Ovary (tissue), 3 donors: ENCODE measurements at regions not wholly inside any gene's neighbourhood (a gene's known extent, or its start where the extent isn't known, plus 50 kb on each side); places are given as distances from the start of the nearest gene placed in this dataset.

ENCODE experiments used
- CTCF ChIP-seq, 3 donors: fragments of 450-650 bp in 2 of 3; fragments of 200-600 bp in 1 of 3; IDR thresholded peaks; one replicate each; pipeline versions ENCODE4 v1.5.1 to v1.8.0; 2016 to 2022; ENCODE audit warnings: antibody characterized with exemption in 3 of 3, mild to moderate bottlenecking in 1 of 3
- EP300 ChIP-seq: sonication (generic); formaldehyde crosslinking; IDR thresholded peaks from one replicate; pipeline ENCODE4 v1.6.1; 2017; ENCODE audit warnings: antibody characterized with exemption
- POLR2A ChIP-seq: fragments of 450-650 bp; IDR thresholded peaks from one replicate; pipeline ENCODE4 v1.6.1; 2017; ENCODE audit warnings: antibody characterized with exemption, mild to moderate bottlenecking, moderate library complexity
- donor health status: DM: no; HTN: no; CAD: no.

- TF ChIP-seq CTCF (IDR thresholded peaks at IDR 0.05) (no peak), POLR2A (no peak), EP300 (no peak)
These were observed 152.1 kb upstream of the NAV3 start for GRCh38 chr12:77678621-77679020.
